Mesenchymal stem cell (in vitro differentiated cells and primary cell): ENCODE measurements at regions not wholly inside any gene's neighbourhood (a gene's known extent, or its start where the extent isn't known, plus 50 kb on each side); places are given as distances from the start of the nearest gene placed in this dataset.

Experiments used
- DNase-seq: peaks from one replicate; pipeline ENCODE4 v3.0.0-alpha.2; 2013
- H2AFZ ChIP-seq: one replicate; pipeline ENCODE4 v1.6.1; 2013; ENCODE audit warnings: low read depth, mild to moderate bottlenecking, control low read depth, inconsistent platforms, low read length, moderate library complexity
- H2AK5ac ChIP-seq: 2 replicates; pipeline ENCODE4 v1.6.1; 2013; ENCODE audit warnings: low read length, moderate library complexity, mild to moderate bottlenecking, inconsistent platforms; ENCODE audit not compliant: severe bottlenecking
- H2BK120ac ChIP-seq: one replicate; pipeline ENCODE4 v1.6.1; 2013; ENCODE audit warnings: low read depth, mild to moderate bottlenecking, inconsistent platforms, low read length, moderate library complexity
- H2BK12ac ChIP-seq, 2 experiments: one replicate each; pipeline ENCODE4 v1.6.1; 2013; ENCODE audit warnings: inconsistent platforms in 2 of 2, low read length in 2 of 2, mild to moderate bottlenecking in 2 of 2, moderate library complexity in 2 of 2, control low read depth in 1 of 2
- H2BK15ac ChIP-seq: one replicate; pipeline ENCODE4 v1.6.1; 2013; ENCODE audit warnings: mild to moderate bottlenecking, low read depth, inconsistent platforms; ENCODE audit not compliant: poor library complexity, severe bottlenecking
- H2BK5ac ChIP-seq: 2 replicates; pipeline ENCODE4 v1.6.1; 2013; ENCODE audit warnings: low read depth, mild to moderate bottlenecking, low read length, control low read depth, inconsistent platforms; ENCODE audit not compliant: poor library complexity, severe bottlenecking
- H3K14ac ChIP-seq, 2 experiments: one replicate each; pipeline ENCODE4 v1.6.1; 2013; ENCODE audit warnings: inconsistent platforms in 2 of 2, low read length in 2 of 2, control low read depth in 1 of 2, mild to moderate bottlenecking in 1 of 2, moderate library complexity in 1 of 2
- H3K18ac ChIP-seq, 2 experiments: one replicate each; pipeline ENCODE4 v1.6.1; 2013; ENCODE audit warnings: inconsistent platforms in 2 of 2, low read length in 2 of 2, control low read depth in 1 of 2, low read depth in 1 of 2, mild to moderate bottlenecking in 1 of 2
- H3K23ac ChIP-seq, 2 experiments: one replicate each; pipeline ENCODE4 v1.6.1; 2013; ENCODE audit warnings: inconsistent platforms in 2 of 2, low read length in 2 of 2, mild to moderate bottlenecking in 2 of 2, moderate library complexity in 2 of 2, control low read depth in 1 of 2
- H3K27ac ChIP-seq: 2 replicates; pipeline ENCODE4 v1.5.1; 2013; ENCODE audit warnings: mild to moderate bottlenecking, moderate library complexity, low read length, control low read depth, inconsistent platforms; ENCODE audit not compliant: poor library complexity, severe bottlenecking
- H3K27me3 ChIP-seq, 2 experiments: 2 replicates each; pipeline versions ENCODE4 v1.6.1 to v1.7.0; 2013; ENCODE audit warnings: low read length in 2 of 2, mild to moderate bottlenecking in 2 of 2, moderate library complexity in 2 of 2, control low read depth in 1 of 2, inconsistent platforms in 1 of 2; ENCODE audit not compliant: control insufficient read depth in 1 of 2, insufficient read depth in 1 of 2
- H3K36me3 ChIP-seq, 2 experiments: 2 replicates each; pipeline versions ENCODE4 v1.6.1 to v1.7.0; 2013; ENCODE audit warnings: low read length in 2 of 2, control low read depth in 1 of 2, inconsistent platforms in 1 of 2, low read depth in 1 of 2, mild to moderate bottlenecking in 1 of 2; ENCODE audit not compliant: insufficient read depth in 2 of 2, control insufficient read depth in 1 of 2
- H3K4ac ChIP-seq, 2 experiments: one replicate each; pipeline ENCODE4 v1.6.1; 2013; ENCODE audit warnings: inconsistent platforms in 2 of 2, low read length in 2 of 2, mild to moderate bottlenecking in 2 of 2, moderate library complexity in 2 of 2, control low read depth in 1 of 2, low read depth in 1 of 2
- H3K4me1 ChIP-seq: 2 replicates; pipeline ENCODE4 v1.6.1; 2013; ENCODE audit warnings: low read depth, low read length, control low read depth; ENCODE audit not compliant: control insufficient read depth, insufficient read depth
- H3K4me2 ChIP-seq: 2 replicates; pipeline ENCODE4 v1.6.1; 2013; ENCODE audit warnings: low read length, mild to moderate bottlenecking, inconsistent platforms; ENCODE audit not compliant: poor library complexity, severe bottlenecking
- H3K4me3 ChIP-seq, 2 experiments: 2 replicates each; pipeline versions ENCODE4 v1.5.1 to v1.7.0; 2013; ENCODE audit warnings: low read length in 2 of 2, mild to moderate bottlenecking in 2 of 2, control low read depth in 1 of 2, low read depth in 1 of 2; ENCODE audit not compliant: insufficient read depth in 1 of 2
- H3K79me1 ChIP-seq: replicated peaks from 2 replicates; pipeline ENCODE4 v1.6.1; 2013; ENCODE audit warnings: mild to moderate bottlenecking, control low read depth, low read length, inconsistent platforms; ENCODE audit not compliant: poor library complexity, severe bottlenecking
- H3K9ac ChIP-seq: 2 replicates; pipeline ENCODE4 v1.7.0; 2013; ENCODE audit warnings: mild to moderate bottlenecking, low read length, moderate library complexity
- H3K9me3 ChIP-seq: 2 replicates; pipeline ENCODE4 v1.7.0; 2013; ENCODE audit warnings: mild to moderate bottlenecking, low read length; ENCODE audit not compliant: control insufficient read depth
- H4K8ac ChIP-seq: one replicate; pipeline ENCODE4 v1.6.1; 2013; ENCODE audit warnings: inconsistent platforms, mild to moderate bottlenecking, low read length, moderate library complexity
- H4K91ac ChIP-seq: one replicate; pipeline ENCODE4 v1.6.1; 2013; ENCODE audit warnings: mild to moderate bottlenecking, low read length, inconsistent platforms
- WGBS: methylation state at CpG from one replicate; pipeline ENCODE4 v1.1.7; 2013; ENCODE audit warnings: mixed read lengths; 5-methylcytosine and 5-hydroxymethylcytosine counted together

GRCh38 chr7:110531186-110531585 is 559.7 kb upstream of the LRRN3 start:
- H3K23ac ChIP-seq, result no peak overlapping the region
- H2BK5ac ChIP-seq, result no peak overlapping the region
- no peak overlapping the region for H3K4me2 ChIP-seq
- H3K36me3 ChIP-seq, result no peaks in the 10 kb centered on the region
- H3K14ac ChIP-seq, result no peak overlapping the region
- H3K9me3 ChIP-seq, result no peaks in the 10 kb centered on the region
- no peak for DNase-seq
- no peak overlapping the region for H3K4ac ChIP-seq
- no peak overlapping the region for H4K8ac ChIP-seq
- H4K91ac ChIP-seq, result no peak overlapping the region
- no peak overlapping the region for H2AK5ac ChIP-seq
- H2AFZ ChIP-seq, result no peak overlapping the region
- no peak overlapping the region for H3K4me3 ChIP-seq
- no peak overlapping the region for H2BK15ac ChIP-seq
- no peak overlapping the region for H2BK120ac ChIP-seq
- no peaks in the 10 kb centered on the region for H3K79me1 ChIP-seq
- peak overlapping the region; percentile 11 for H3K9ac ChIP-seq
- no peak overlapping the region for H3K18ac ChIP-seq
- no peaks in the 10 kb centered on the region for H3K27me3 ChIP-seq
- peaks cover 4% of the 10 kb centered on the region for H3K4me1 ChIP-seq
- H3K27ac ChIP-seq, result no peak overlapping the region
- no peak overlapping the region for H2BK12ac ChIP-seq

DNA sequence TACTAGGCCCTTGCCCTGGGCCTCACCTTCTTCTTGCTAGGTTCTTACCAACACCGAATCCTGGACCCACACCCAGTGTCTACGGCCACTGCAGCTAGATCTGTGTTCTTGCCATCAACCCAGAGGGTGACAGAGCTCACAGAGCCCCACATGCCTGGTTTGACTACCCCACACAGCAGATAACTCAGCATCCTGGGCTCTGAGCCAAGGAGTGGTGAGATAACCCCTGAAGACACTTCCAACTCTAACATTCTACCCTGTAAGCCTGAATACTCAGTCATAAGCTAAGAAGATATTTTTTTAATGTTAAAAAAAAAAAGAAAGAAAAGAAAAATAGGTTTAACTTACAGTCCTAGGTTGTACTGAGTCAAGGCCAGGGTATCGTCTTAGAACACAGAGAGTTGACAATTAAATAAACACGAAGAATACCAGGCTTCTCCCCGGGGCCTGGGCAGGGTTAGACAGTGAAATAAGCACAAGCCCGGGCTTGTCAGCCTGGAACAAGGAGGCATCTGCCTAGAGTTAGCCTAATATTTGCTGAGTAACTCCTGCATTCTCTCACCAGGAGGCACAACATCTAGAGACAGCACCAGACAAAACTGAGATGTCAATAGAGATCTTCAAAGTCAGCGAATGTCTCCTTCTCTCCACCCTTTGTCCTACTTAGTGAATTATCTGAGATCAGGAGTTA is 556.5 kb upstream of the LRRN3 start:
- H4K91ac ChIP-seq, result peak overlapping the region; percentile 87
- no peaks in the 10 kb centered on the region for H3K27me3 ChIP-seq
- H2AK5ac ChIP-seq, result peak overlapping the region; percentile 8
- no peaks in the 10 kb centered on the region for H3K9me3 ChIP-seq
- H3K4me1 ChIP-seq, result peaks cover 4% of the 10 kb centered on the region
- no peak overlapping the region for H2BK15ac ChIP-seq
- H3K27ac ChIP-seq, result peak overlapping the region; percentile 41
- DNase-seq, result peak; percentile 12
- H2BK120ac ChIP-seq, result peak overlapping the region; percentile 67
- no peak overlapping the region for H3K4me2 ChIP-seq
- H2BK12ac ChIP-seq, result peak overlapping the region; percentile 29 to 46
- peak overlapping the region; percentile 19 to 24 for H3K4ac ChIP-seq
- H3K18ac ChIP-seq, result peak overlapping the region; percentile 4 to 77
- no peak overlapping the region for H3K4me3 ChIP-seq
- no peaks in the 10 kb centered on the region for H3K36me3 ChIP-seq
- peak overlapping the region; percentile 36 for H4K8ac ChIP-seq
- H3K9ac ChIP-seq, result peak overlapping the region; percentile 81
- WGBS, result 77% methylated on average over 7 of the region's 7 CpGs
- no peak overlapping the region for H3K14ac ChIP-seq
- no peak overlapping the region for H2AFZ ChIP-seq
- H2BK5ac ChIP-seq, result no peak overlapping the region
- H3K79me1 ChIP-seq, result no peaks in the 10 kb centered on the region
- no peak overlapping the region for H3K23ac ChIP-seq

DNA sequence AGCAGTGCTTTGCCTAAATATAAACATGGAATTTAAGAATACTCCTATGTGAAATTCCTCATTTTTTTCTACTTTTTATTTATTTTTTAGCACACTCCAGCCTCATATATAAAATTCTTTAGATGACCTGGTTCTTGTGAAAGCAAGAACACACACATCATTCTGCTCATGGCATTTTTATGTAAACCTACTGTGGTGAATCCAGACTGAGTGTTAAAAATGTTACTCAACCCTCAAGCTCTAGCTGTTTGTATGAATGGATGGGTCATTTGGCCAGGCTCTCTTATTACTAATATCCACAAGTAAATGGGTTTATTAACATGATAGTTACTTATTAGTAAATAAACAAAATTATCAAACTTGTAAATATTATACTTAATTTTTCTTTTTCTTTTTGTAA is 551.7 kb upstream of the LRRN3 start:
- Histone ChIP-seq H3K18ac (no peak overlapping the region), H3K36me3 (no peaks in the 10 kb centered on the region), H2BK15ac (no peak overlapping the region), H4K8ac (no peak overlapping the region), H2BK5ac (no peak overlapping the region), H3K23ac (no peak overlapping the region), H3K14ac (no peak overlapping the region), H3K9me3 (no peaks in the 10 kb centered on the region), H3K27ac (no peak overlapping the region), H2BK120ac (no peak overlapping the region), H3K27me3 (no peaks in the 10 kb centered on the region), H3K9ac (no peak overlapping the region), H3K4me3 (no peak overlapping the region), H3K4ac (no peak overlapping the region), H3K4me2 (no peak overlapping the region), H2AK5ac (no peak overlapping the region), H4K91ac (no peak overlapping the region), H3K79me1 (no peaks in the 10 kb centered on the region), H2AFZ (no peak overlapping the region), H3K4me1 (peaks cover 2% of the 10 kb centered on the region), H2BK12ac (no peak overlapping the region)
- peak; percentile 34 for DNase-seq

GRCh38 chr7:110541962-110542361 is 549.0 kb upstream of the LRRN3 start:
- WGBS, result no CpG with 5 or more reads among the region's 2 CpGs
- DNase-seq, result no peak
- H3K27me3 ChIP-seq, result no peaks in the 10 kb centered on the region
- H2AK5ac ChIP-seq, result no peak overlapping the region
- no peaks in the 10 kb centered on the region for H3K4me1 ChIP-seq
- H3K36me3 ChIP-seq, result no peaks in the 10 kb centered on the region
- no peak overlapping the region for H4K8ac ChIP-seq
- H3K4me3 ChIP-seq, result no peak overlapping the region
- no peak overlapping the region for H2BK120ac ChIP-seq
- no peaks in the 10 kb centered on the region for H3K79me1 ChIP-seq
- H3K18ac ChIP-seq, result no peak overlapping the region
- H3K23ac ChIP-seq, result no peak overlapping the region
- no peak overlapping the region for H3K14ac ChIP-seq
- no peak overlapping the region for H2BK12ac ChIP-seq
- H2BK15ac ChIP-seq, result no peak overlapping the region
- H2BK5ac ChIP-seq, result no peak overlapping the region
- no peaks in the 10 kb centered on the region for H3K9me3 ChIP-seq
- H3K27ac ChIP-seq, result no peak overlapping the region
- no peak overlapping the region for H2AFZ ChIP-seq
- H4K91ac ChIP-seq, result no peak overlapping the region
- H3K4me2 ChIP-seq, result no peak overlapping the region
- no peak overlapping the region for H3K4ac ChIP-seq
- no peak overlapping the region for H3K9ac ChIP-seq
